ENCODE measurements at regions not wholly inside any gene's neighbourhood (a gene's known extent, or its start where the extent isn't known, plus 50 kb on each side); places are given as distances from the start of the nearest gene placed in this dataset.

GRCh38 chrX:3219667-3220066 lies 126.8 kb downstream of the MXRA5 start:
- ChIA-PET CTCF (no interaction called here), POLR2A (no interaction called here)
- no peak overlapping the region for H3K4me3 ChIP-seq (ENCODE audit: low read depth, low read length)
- no peak for DNase-seq (ENCODE audit: low read depth, low spot score)
- no peak for TF ChIP-seq CTCF (IDR thresholded peaks at IDR 0.05; ENCODE audit: insufficient read depth, low read length, missing control alignments)

GRCh38 chrX:3219231-3219630 lies 127.2 kb downstream of the MXRA5 start:
- no peak for TF ChIP-seq CTCF (IDR thresholded peaks at IDR 0.05; ENCODE audit: insufficient read depth, low read length, missing control alignments)
- no peak for DNase-seq (ENCODE audit: low read depth, low spot score)

GRCh38 chrX:3218442-3218841 lies 128.0 kb downstream of the MXRA5 start:
- H3K4me3 ChIP-seq (ENCODE audit: low read depth, low read length), result no peak overlapping the region
- DNase-seq (ENCODE audit: low read depth, low spot score), result no peak
- POLR2A ChIA-PET, result no interaction called here
- no peak for TF ChIP-seq CTCF (IDR thresholded peaks at IDR 0.05; ENCODE audit: insufficient read depth, low read length, missing control alignments)
- CTCF ChIA-PET, result no interaction called here

More at GRCh38 chrX:3219231-3219630, 127.2 kb downstream of the MXRA5 start:
- H3K4me3 ChIP-seq (ENCODE audit: low read depth, low read length), result no peak overlapping the region
- CTCF ChIA-PET, result no interaction called here
- POLR2A ChIA-PET, result no interaction called here

GRCh38 chrX:3216581-3217180 lies 129.8 kb downstream of the MXRA5 start:
- no peak for DNase-seq (ENCODE audit: low read depth, low spot score)
- ChIA-PET CTCF (interaction anchor here (1.4 kb wide), 1 partner anchor 14 kb away, joined by 3 read pairs; no protein-coding TSS in a partner anchor), POLR2A (no interaction called here)
- no peak overlapping the region for H3K4me3 ChIP-seq (ENCODE audit: low read depth, low read length)
- no peak for TF ChIP-seq CTCF (IDR thresholded peaks at IDR 0.05; ENCODE audit: insufficient read depth, low read length, missing control alignments)

GRCh38 chrX:3215249-3215648 lies 131.2 kb downstream of the MXRA5 start:
- DNase-seq (ENCODE audit: low read depth, low spot score), result no peak
- no peak overlapping the region for H3K4me3 ChIP-seq (ENCODE audit: low read depth, low read length)
- CTCF ChIA-PET, result no interaction called here
- no peak for TF ChIP-seq CTCF (IDR thresholded peaks at IDR 0.05; ENCODE audit: insufficient read depth, low read length, missing control alignments)
- POLR2A ChIA-PET, result no interaction called here

GRCh38 chrX:3206314-3206713 lies 140.1 kb downstream of the MXRA5 start:
- CTCF ChIA-PET, result no interaction called here
- no peak for TF ChIP-seq CTCF (IDR thresholded peaks at IDR 0.05; ENCODE audit: insufficient read depth, low read length, missing control alignments)
- DNase-seq (ENCODE audit: low read depth, low spot score), result no peak

More at GRCh38 chrX:3206314-3206713, 140.1 kb downstream of the MXRA5 start:
- H3K4me3 ChIP-seq (ENCODE audit: low read depth, low read length), result no peak overlapping the region
- POLR2A ChIA-PET, result no interaction called here

Data from AG04449 (cell line).